Erythroblast (primary cell): ENCODE measurements at regions not wholly inside any gene's neighbourhood (a gene's known extent, or its start where the extent isn't known, plus 50 kb on each side); places are given as distances from the start of the nearest gene placed in this dataset.

Source experiments
- GATA1 ChIP-seq: IDR thresholded peaks from 2 replicates; pipeline ENCODE4 v1.6.1; 2011; ENCODE audit warnings: low read depth, mild to moderate bottlenecking, control low read depth, low read length, moderate library complexity
- POLR2A ChIP-seq: IDR thresholded peaks from 2 replicates; pipeline ENCODE4 v1.6.1; 2011; ENCODE audit warnings: mild to moderate bottlenecking, low read length

- TF ChIP-seq POLR2A: no peak
- TF ChIP-seq GATA1: no peak
Measured at GRCh38 chr1:177783051-177783450, 186.8 kb downstream of the SEC16B start.
